Epidermal melanocyte (primary cell): ENCODE measurements at regions not wholly inside any gene's neighbourhood (a gene's known extent, or its start where the extent isn't known, plus 50 kb on each side); places are given as distances from the start of the nearest gene placed in this dataset.

Experiments
- DNase-seq: peaks from one replicate; pipeline ENCODE4 v3.0.0; 2011; ENCODE audit warnings: low spot score; ENCODE audit not compliant: insufficient read length

DNA sequence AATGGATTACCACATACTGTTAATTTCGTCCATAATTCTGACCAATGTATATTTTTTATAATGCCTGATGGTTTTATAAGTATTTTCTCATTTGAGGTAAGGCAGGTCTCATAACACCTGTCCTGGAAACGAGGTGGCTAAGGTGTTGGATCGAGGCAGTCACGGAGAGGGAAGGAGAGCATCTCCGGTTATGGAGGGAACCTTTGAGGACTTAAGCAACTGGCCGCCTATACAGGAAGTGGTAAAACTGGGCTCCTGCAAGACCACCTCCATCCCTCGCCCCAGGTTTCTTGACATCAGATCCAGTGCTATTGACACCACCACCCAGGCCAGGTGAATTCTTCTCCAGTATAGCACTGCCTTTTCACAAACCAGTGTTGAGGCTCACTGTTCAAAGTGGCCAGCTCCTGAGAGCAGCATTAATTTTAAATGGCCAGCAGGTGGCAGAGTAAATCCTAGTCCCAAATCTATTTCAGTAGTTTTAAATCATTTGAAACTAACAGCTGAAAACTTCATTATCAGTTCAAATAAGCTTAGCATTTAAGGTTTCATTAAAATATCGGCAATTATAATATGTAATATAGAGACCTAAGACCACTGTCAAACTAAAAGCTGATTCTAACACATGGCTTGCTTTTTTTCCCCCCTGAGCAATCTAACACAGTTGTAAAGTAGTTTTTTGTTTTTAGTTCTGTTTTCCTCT lies 100.8 kb downstream of the PPM1A start:
- peak; percentile 46 for DNase-seq

DNA sequence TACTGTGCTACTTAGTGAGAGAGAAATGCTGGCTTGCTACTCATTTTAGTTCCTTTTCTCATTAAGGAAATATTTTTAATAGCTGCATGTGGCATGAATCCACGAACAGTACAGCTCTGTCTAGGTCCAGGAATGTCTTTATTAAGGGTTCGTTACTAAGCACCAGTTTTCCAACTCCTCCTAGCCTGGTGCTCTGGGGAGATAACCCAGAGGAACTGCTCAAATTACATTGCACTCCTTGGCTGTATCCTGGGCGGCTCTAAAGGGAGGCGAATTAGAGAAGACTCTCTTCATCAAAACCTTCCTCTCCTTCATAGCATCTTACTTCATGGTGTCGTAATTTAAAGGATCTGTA lies 101.3 kb downstream of the PPM1A start:
- no peak for DNase-seq

DNA sequence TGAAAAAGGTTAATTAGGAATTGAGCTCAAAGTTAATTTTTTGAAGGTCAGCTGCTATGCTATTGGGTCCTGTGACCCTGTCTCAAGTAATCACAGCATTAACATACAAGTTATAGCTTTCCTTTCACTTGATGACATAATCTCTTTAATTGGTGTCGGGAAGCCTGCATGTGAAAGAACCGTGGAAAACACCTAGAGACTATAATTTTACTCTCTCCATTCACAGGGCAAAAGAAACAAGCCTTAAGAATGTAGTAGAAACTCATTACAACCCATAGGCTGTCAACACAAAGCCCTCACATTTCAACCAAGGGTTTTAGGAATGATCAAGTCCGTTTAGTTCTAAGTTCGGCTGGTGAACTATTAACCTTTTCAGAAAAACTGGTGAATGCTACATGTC lies 104.4 kb downstream of the PPM1A start:
- DNase-seq: no peak

DNA sequence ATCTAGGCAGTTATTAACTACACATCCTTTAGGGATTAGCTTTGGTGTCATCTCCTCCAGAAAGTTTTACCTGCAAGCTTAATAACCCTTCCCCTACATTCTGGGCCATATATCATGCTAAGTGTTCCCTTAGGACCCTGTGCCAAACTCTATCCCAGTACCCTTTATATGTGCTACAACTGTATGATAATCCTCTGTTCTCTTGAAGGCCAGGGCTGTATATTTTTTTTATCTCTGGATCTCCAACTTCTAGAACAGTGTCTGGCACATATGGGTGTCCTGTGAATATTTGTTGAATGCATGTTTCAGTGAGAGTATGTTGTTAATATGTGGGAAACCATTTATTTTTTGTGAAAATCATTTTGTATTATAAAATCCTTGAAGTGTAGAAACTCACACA lies 106.7 kb downstream of the PPM1A start:
- DNase-seq: no peak

DNA sequence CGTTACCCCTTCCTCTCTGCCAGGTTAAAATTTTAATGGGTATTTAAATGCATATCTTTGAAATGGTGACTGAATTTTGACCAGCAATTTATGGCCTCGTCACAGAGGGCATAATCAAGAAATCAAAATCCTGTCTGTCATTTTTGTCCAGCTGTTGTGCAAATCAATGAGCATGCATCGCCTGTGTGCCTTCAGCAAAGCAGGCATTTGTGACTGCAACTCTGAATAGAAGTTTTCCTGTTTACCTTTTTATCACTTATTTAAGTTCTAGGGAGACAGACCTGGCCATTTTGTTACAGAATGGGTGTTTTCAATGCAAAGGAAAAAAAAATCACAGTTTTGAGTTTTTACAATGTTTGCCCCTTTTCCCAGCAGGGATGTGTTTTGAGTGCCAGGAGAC lies 107.4 kb downstream of the PPM1A start:
- DNase-seq: no peak

DNA sequence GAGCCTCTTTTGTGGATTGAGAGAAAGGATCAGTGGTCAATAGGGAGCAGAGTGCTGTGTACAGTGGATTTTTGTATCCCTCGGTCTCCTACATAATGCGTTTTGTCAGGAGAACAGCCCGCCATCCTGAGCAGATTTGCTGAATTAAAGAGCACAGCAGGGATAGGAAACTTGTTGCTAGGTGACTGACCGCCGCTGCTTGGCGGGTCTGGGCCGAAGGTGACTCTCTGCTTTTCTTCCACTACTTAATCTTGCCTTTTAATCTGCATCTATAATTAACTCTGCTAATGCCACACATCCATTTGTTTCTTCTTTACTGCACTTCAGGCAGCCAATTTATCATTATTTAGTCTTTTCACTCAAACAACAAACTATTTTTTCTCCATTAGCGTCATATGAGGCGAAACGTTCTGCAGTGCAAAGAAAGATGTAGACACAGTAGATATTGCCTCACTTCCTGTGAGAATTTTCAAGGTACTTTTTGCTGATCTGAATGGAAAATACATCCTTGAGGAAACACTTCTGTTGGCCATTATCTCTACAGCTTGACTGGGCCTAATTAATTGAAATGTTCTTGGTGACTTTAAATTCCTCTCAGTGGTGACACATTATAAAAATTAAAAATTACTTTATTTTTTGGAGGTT lies 108.0 kb downstream of the PPM1A start:
- no peak for DNase-seq

DNA sequence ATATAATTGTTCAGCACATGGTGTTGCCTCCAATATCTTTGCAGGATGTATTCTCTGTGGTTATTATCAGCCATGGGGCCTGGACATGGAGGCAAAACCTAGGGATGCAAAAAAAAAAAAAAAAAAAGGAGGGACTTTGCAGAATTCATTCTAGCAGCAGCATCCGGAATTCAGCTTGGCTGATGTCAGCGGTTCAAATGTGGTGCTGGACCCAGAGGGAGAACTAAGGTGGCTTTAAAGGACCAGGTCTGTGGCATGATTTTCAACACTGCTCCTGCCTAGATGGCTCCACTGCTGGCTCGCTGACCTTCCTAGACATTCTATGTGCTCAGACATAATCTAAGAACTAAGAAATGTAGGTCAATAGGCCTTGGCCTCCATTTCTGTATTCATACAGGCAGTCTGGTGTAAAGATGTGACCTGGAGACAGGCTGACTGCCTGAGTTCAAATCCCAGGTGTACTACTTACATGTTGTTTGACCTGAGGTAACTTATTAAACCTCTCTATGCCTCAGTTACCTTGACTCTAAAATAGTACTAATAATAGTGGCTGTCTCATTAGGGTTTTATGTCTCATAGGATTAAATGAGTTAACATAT lies 108.6 kb downstream of the PPM1A start:
- DNase-seq: no peak

DNA sequence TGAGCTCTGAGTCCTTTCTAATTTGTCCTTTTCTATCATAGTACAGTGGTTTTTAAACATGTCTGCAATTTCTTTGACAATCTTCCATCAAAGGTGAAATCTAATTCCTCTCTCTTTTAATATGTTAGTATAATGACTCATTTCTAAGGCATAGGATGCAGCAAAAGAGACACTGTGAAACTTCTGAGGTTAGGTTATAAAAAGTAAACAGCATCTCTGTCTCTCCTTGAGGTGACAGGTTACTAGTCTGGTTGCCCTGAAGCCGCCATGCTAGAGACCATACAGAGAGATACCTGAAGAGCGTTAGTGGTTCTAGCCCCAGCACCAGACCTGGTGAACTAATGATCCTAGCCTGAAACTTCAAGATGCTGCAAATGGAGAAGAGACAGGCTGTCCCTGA lies 114.3 kb downstream of the PPM1A start:
- no peak for DNase-seq

DNA sequence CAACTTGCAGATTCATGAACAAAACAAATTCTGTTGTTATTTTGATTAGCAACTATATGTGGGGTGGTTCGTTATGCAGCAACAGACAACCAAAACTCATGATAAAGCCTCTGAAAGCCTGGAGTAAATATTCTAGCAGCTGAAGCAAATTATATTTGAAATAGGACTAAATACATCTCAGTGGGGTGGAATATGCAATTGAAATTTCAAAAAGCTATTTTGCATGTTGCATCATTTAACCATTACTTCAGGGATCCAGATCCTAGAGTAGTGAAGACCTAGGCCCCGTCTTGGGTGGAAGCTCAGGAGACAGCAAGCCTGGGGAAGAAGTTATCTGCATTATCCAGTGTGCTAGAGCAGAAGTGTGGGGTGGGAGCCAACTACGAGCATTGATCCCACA lies 114.7 kb downstream of the PPM1A start:
- no peak for DNase-seq

DNA sequence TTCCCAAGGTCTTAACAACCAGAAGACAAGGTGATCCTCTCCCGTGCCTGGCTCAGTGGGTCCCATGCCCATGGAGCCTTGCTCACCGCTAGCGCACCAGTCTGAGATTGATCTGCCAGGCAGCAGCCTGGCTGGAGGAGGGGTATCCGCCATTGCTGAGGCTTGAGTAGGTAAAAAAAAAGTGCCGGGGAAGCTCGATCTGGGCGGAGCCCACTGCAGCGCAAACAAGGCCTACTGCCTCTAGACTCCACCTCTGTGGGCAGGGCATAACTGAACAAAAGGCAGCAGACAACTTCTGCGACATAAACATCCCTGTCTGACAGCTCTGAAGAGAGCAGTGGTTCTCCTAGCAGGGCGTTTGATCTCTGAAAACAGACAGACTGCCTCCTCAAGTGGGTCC lies 104.0 kb downstream of the C14orf39 start:
- no peak for DNase-seq
